Calu3 (cell line): ENCODE measurements at regions not wholly inside any gene's neighbourhood (a gene's known extent, or its start where the extent isn't known, plus 50 kb on each side); places are given as distances from the start of the nearest gene placed in this dataset.

Source experiments
- BruUV-seq: library from RNA; stranded (reverse); fragments of 400-500 nt; replicated peaks from 2 replicates; lab custom pipeline; 2021; lab: Mats Ljungman, UMichigan
- CTCF ChIA-PET: fragments of 300-600 bp; sonication (Branson Sonifier 250); formaldehyde crosslinking; loops from one replicate; lab custom pipeline; 2022; ENCODE audit warnings: antibody characterized with exemption; lab: Charles Lee
- DNase-seq: peaks from one replicate; pipeline ENCODE4 v3.0.0; 2022
- H3K27ac Mint-ChIP-seq: one replicate; pipeline ENCODE4 v1.8.0; 2022; ENCODE audit warnings: mixed read lengths; ENCODE audit not compliant: unreplicated experiment
- H3K27me3 Mint-ChIP-seq: one replicate; pipeline ENCODE4 v1.8.0; 2022; ENCODE audit warnings: mixed read lengths; ENCODE audit not compliant: unreplicated experiment
- H3K36me3 Mint-ChIP-seq: one replicate; pipeline ENCODE4 v1.8.0; 2022; ENCODE audit warnings: mild to moderate bottlenecking, moderate library complexity, mixed read lengths; ENCODE audit not compliant: insufficient read depth, unreplicated experiment
- H3K4me1 Mint-ChIP-seq: one replicate; pipeline ENCODE4 v1.8.0; 2022; ENCODE audit warnings: mild to moderate bottlenecking, low read depth, mixed read lengths; ENCODE audit not compliant: unreplicated experiment
- H3K4me3 Mint-ChIP-seq: one replicate; pipeline ENCODE4 v1.8.0; 2022; ENCODE audit warnings: mild to moderate bottlenecking, low read depth, moderate library complexity, mixed read lengths; ENCODE audit not compliant: unreplicated experiment
- H3K9me3 Mint-ChIP-seq: one replicate; pipeline ENCODE4 v1.8.0; 2022; ENCODE audit warnings: low read depth, mixed read lengths; ENCODE audit not compliant: unreplicated experiment
- intact Hi-C: fragments of 100-400 bp; cut with micrococcal nuclease; formaldehyde crosslinking; loops from one replicate; pipeline ENCODE4 v1.10.0; 2022; ENCODE audit not compliant: unreplicated experiment
- TF ChIP-seq, protein P1 (sequence below): fragments of 200-600 bp; IDR thresholded peaks from one replicate; pipeline ENCODE4 v1.8.0; 2022; ENCODE audit warnings: antibody characterized with exemption; ENCODE audit not compliant: unreplicated experiment

DNA sequence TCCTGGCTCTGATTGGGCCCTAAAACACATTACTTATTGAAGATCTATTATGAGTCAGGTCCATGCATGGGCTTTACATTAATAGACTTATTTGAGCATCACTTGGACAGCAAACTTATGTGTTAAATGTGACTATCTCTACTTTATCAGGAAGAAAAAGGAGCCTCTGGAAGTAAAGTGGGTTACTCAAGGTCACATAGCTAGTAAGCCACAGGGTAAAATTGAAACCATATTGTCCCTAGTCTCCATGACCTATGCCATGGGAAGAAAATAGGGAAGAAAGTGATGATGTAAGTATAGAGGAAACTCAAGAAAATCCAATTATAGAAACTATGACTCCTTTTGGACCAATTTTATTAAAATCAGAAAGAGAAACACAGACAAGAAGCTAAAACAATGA, 555.3 kb downstream of the NUF2 start:
- no peak overlapping the region for H3K27ac Mint-ChIP-seq
- intact Hi-C loops, result no loop called here
- H3K27me3 Mint-ChIP-seq, result no peaks in the 10 kb centered on the region

DNA sequence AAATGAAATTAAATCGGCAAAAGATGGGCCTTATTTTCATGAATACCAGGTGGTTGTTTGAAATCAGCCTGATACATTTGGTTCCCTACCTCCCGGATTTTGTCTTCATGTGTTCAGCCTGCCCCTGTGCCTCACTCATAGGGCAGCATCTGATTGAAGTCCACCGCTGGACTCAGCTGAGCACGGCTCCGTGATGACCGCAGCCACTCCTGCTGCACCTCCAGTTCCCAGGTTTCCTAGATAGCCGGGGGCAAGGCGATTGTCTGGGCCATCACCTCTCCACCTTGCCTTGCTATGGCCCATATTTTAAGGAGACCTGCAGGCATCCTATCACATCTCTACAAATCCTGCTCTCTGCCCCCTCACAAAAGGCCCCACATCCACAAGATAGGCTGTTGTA, 563.8 kb downstream of the NUF2 start:
- CTCF ChIA-PET, result no interaction called here
- intact Hi-C loops, result no loop called here
- Mint-ChIP-seq H3K36me3 (no peaks in the 10 kb centered on the region), H3K27me3 (no peaks in the 10 kb centered on the region), H3K27ac (no peak overlapping the region), H3K9me3 (no peaks in the 10 kb centered on the region), H3K4me3 (no peak overlapping the region), H3K4me1 (no peaks in the 10 kb centered on the region)
- DNase-seq, result no peak
- TF ChIP-seq, protein P1, sequence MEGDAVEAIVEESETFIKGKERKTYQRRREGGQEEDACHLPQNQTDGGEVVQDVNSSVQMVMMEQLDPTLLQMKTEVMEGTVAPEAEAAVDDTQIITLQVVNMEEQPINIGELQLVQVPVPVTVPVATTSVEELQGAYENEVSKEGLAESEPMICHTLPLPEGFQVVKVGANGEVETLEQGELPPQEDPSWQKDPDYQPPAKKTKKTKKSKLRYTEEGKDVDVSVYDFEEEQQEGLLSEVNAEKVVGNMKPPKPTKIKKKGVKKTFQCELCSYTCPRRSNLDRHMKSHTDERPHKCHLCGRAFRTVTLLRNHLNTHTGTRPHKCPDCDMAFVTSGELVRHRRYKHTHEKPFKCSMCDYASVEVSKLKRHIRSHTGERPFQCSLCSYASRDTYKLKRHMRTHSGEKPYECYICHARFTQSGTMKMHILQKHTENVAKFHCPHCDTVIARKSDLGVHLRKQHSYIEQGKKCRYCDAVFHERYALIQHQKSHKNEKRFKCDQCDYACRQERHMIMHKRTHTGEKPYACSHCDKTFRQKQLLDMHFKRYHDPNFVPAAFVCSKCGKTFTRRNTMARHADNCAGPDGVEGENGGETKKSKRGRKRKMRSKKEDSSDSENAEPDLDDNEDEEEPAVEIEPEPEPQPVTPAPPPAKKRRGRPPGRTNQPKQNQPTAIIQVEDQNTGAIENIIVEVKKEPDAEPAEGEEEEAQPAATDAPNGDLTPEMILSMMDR, result no peak
- BruUV-seq, result no TSS peak

More for the DNA sequence above, 555.3 kb downstream of the NUF2 start:
- Mint-ChIP-seq H3K4me1 (peaks cover 9% of the 10 kb centered on the region), H3K36me3 (no peaks in the 10 kb centered on the region), H3K4me3 (no peak overlapping the region), H3K9me3 (peaks cover 4% of the 10 kb centered on the region)
- TF ChIP-seq, protein P1, result no peak
- DNase-seq, result no peak
- CTCF ChIA-PET, result interaction anchor here (1.1 kb wide), 1 partner anchor 9 kb away, joined by 5 read pairs; no protein-coding TSS in a partner anchor
- BruUV-seq, result no TSS peak

DNA sequence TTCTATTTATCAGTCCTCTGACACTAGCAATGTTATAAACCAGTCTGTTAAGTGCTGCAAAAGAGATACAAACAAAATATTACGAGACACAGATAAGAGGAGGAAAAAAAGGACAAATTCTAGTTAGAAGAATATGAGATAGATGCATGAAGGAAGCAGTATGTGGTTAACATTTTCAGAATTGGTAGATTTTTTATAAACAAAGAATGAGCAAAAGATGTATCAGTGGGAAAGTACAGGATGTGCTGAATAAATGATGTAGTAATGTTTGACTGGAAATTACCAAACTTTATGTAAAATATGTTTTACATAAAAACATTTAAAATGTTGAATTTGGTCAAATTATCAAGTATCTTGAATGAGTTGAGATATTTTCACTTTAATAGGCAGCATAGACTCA, 574.2 kb downstream of the NUF2 start:
- TF ChIP-seq, protein P1, result no peak
- H3K36me3 Mint-ChIP-seq, result no peaks in the 10 kb centered on the region
- H3K9me3 Mint-ChIP-seq, result peaks cover 4% of the 10 kb centered on the region
- H3K27me3 Mint-ChIP-seq, result no peaks in the 10 kb centered on the region
- H3K27ac Mint-ChIP-seq, result no peak overlapping the region
- H3K4me3 Mint-ChIP-seq, result no peak overlapping the region
- intact Hi-C loops, result no loop called here
- no TSS peak for BruUV-seq
- no peak for DNase-seq
- H3K4me1 Mint-ChIP-seq, result no peaks in the 10 kb centered on the region
- CTCF ChIA-PET, result no interaction called here

DNA sequence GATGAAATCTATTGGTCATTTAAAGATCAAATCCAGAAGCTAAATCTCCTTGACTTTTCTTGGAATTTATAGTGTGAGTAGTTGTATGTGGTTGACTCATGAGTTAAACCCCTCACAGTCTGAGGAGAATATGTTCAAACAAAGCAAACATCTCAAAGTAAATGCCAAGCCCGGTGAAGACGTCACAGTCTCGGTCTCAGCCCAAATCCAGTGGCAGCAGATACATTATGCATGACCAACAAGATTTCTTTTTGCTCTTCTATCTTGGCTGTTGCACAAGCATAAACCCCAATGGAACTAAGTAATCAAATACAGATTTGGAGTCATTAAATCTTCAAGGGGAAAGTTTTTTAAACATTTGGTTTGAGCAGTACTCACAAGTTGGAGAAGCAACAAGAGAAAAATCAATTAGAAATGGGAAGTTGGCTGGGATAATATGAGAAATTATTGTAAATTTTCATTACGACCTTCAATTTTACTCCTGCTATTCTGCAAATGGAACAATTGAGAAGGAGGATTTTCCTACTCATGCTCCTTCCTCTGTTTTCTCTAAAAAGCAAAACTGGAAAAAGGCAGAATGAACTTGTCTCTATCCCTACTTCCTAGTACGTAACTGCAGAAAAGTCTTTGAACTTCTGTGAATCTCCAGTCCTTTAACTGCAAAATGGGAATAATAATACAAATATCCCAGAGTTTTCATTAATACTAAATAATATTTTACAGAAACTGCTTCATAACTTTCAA, 575.8 kb downstream of the NUF2 start:
- Mint-ChIP-seq H3K36me3 (no peaks in the 10 kb centered on the region), H3K4me1 (no peaks in the 10 kb centered on the region), H3K27ac (no peak overlapping the region), H3K9me3 (peaks cover 3% of the 10 kb centered on the region), H3K4me3 (no peak overlapping the region), H3K27me3 (no peaks in the 10 kb centered on the region)
- intact Hi-C loops, result no loop called here
- CTCF ChIA-PET, result interaction anchor here (0.7 kb wide), 1 partner anchor 331 kb away, joined by 4 read pairs; no protein-coding TSS in a partner anchor
- BruUV-seq, result no TSS peak
- TF ChIP-seq, protein P1, result no peak
- no peak for DNase-seq
